OCI-LY3 (cell line): ENCODE measurements at regions not wholly inside any gene's neighbourhood (a gene's known extent, or its start where the extent isn't known, plus 50 kb on each side); places are given as distances from the start of the nearest gene placed in this dataset.

ENCODE experiments used
- H2AFZ ChIP-seq: fragments of 200-600, 300-600 bp; shearing (Covaris generic); 2 replicates; pipeline ENCODE4 v1.6.0; 2014; ENCODE audit warnings: antibody characterized with exemption, low read depth, low read length
- H3K27ac ChIP-seq: fragments of 200-600, 300-600 bp; sonication (generic); 2 replicates; pipeline ENCODE4 v1.5.1; 2014; ENCODE audit warnings: mild to moderate bottlenecking, low read length, moderate library complexity, mixed read lengths
- H3K27me3 ChIP-seq: fragments of 200-600, 300-600 bp; sonication (generic); 2 replicates; pipeline ENCODE4 v1.6.1; 2014; ENCODE audit warnings: low read depth, low read length, mixed read lengths
- H3K36me3 ChIP-seq: fragments of 200-600, 300-600 bp; sonication (generic); replicated peaks from 2 replicates; pipeline ENCODE3; 2014; ENCODE audit warnings: low read depth, low read length, mixed read lengths
- H3K4me1 ChIP-seq: fragments of 300-600, 200-600 bp; sonication (generic); 2 replicates; pipeline ENCODE4 v1.6.1; 2014; ENCODE audit warnings: low read length, mixed read lengths
- H3K4me2 ChIP-seq: fragments of 200-600, 300-600 bp; sonication (generic); 2 replicates; pipeline ENCODE4 v1.6.1; 2014; ENCODE audit warnings: low read length, mixed read lengths
- H3K4me3 ChIP-seq: fragments of 300-600, 200-600 bp; sonication (generic); 2 replicates; pipeline ENCODE4 v1.5.1; 2014; ENCODE audit warnings: antibody characterized with exemption, mild to moderate bottlenecking, low read length, moderate library complexity
- H3K79me2 ChIP-seq: fragments of 300-600, 200-600 bp; shearing (Covaris generic); 2 replicates; pipeline ENCODE4 v1.6.1; 2014; ENCODE audit warnings: mild to moderate bottlenecking, low read length, mixed read lengths
- H3K9ac ChIP-seq: fragments of 300-600, 200-600 bp; shearing (Covaris generic); 2 replicates; pipeline ENCODE4 v1.6.0; 2014; ENCODE audit warnings: mild to moderate bottlenecking, low read length, moderate library complexity
- H3K9me3 ChIP-seq: fragments of 200-600, 300-600 bp; shearing (Covaris generic); 2 replicates; pipeline ENCODE4 v1.6.1; 2014; ENCODE audit warnings: low read length, mixed read lengths; ENCODE audit not compliant: insufficient read depth
- H4K20me1 ChIP-seq: fragments of 200-600, 300-600 bp; sonication (generic); 2 replicates; pipeline ENCODE4 v1.6.1; 2016; ENCODE audit warnings: low read length, mixed read lengths; ENCODE audit not compliant: insufficient read depth
- EZH2phosphoT487 ChIP-seq: fragments of 200-600 bp; shearing (Covaris generic); IDR thresholded peaks from 2 replicates; pipeline ENCODE4 v1.6.1; 2018; ENCODE audit warnings: antibody characterized with exemption, mixed run types, low read depth
- TF ChIP-seq, protein P1 (sequence below): fragments of 200-600, 300-600 bp; sonication (generic); IDR thresholded peaks from 2 replicates; pipeline ENCODE4 v1.5.1; 2014; ENCODE audit warnings: antibody characterized with exemption, low read length, low read depth

DNA sequence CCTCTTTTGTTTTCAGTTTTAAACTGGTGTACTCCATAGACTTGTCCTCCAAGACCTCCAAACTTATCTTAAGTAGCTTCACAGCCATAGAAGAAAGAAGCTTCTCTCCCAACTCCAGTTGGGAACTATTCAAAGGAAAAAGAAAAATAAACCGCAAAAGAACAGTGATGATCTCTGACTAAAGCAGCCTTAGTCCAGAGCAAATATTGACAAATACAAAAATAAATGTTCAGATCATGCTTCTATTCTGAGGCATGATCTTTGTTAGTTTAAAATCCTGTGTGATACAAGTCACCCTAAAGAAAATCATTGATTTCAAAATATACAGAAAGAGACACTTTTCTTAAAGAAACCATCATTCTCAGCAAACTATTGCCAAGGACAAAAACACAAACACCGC is 373.0 kb upstream of the SMIM30 start:
- H3K27ac ChIP-seq = no peak overlapping the region
- H4K20me1 ChIP-seq = no peaks in the 10 kb centered on the region
- TF ChIP-seq, protein P1, sequence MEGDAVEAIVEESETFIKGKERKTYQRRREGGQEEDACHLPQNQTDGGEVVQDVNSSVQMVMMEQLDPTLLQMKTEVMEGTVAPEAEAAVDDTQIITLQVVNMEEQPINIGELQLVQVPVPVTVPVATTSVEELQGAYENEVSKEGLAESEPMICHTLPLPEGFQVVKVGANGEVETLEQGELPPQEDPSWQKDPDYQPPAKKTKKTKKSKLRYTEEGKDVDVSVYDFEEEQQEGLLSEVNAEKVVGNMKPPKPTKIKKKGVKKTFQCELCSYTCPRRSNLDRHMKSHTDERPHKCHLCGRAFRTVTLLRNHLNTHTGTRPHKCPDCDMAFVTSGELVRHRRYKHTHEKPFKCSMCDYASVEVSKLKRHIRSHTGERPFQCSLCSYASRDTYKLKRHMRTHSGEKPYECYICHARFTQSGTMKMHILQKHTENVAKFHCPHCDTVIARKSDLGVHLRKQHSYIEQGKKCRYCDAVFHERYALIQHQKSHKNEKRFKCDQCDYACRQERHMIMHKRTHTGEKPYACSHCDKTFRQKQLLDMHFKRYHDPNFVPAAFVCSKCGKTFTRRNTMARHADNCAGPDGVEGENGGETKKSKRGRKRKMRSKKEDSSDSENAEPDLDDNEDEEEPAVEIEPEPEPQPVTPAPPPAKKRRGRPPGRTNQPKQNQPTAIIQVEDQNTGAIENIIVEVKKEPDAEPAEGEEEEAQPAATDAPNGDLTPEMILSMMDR = no peak
- no peak for TF ChIP-seq EZH2phosphoT487
- no peaks in the 10 kb centered on the region for H3K36me3 ChIP-seq
- no peak overlapping the region for H3K4me2 ChIP-seq
- H3K4me1 ChIP-seq = no peaks in the 10 kb centered on the region
- no peaks in the 10 kb centered on the region for H3K79me2 ChIP-seq
- H2AFZ ChIP-seq = no peak overlapping the region
- H3K27me3 ChIP-seq = no peaks in the 10 kb centered on the region
- H3K9ac ChIP-seq = no peak overlapping the region
- no peak overlapping the region for H3K4me3 ChIP-seq
- H3K9me3 ChIP-seq = no peaks in the 10 kb centered on the region

DNA sequence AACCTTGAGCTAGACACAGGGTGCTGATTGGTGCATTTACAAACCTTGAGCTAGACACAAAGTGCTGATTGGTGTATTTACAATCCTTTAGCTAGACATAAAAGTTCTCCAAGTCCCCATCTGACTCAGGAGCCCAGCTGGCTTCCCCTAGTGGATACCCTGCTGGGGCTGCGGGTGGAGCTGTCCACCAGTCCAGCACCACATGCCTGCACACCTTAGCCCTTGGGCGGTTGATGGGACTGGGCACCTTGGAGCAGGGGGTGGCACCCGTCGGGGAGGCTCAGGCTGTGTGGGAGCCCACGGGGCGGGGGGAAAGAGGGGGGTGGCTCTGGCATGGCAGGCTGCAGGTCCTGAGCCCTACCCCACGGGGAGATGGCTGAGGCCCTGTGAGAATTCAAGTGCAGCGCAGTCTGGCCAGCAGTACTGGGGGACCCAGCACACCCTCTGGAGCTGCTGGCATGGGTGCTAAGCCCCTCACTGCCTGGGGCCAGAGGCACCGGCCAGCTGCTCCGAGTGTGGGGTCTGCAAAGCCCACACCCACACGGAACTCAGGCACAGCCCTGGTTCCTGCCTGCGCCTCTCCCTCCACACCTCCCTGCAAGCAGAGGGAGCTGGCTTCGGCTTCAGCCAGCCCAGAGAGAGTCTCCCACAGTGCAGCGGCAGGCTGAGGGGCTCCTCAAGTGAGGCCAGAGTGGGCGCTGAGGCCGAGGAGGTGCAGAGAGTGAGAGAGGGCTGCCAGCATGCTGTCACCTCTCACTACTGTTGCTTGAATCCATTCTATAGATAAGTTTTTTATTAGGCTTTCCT is 369.8 kb upstream of the SMIM30 start:
- H3K9me3 ChIP-seq = no peaks in the 10 kb centered on the region
- no peak for TF ChIP-seq EZH2phosphoT487
- TF ChIP-seq, protein P1 = no peak
- no peak overlapping the region for H2AFZ ChIP-seq

DNA sequence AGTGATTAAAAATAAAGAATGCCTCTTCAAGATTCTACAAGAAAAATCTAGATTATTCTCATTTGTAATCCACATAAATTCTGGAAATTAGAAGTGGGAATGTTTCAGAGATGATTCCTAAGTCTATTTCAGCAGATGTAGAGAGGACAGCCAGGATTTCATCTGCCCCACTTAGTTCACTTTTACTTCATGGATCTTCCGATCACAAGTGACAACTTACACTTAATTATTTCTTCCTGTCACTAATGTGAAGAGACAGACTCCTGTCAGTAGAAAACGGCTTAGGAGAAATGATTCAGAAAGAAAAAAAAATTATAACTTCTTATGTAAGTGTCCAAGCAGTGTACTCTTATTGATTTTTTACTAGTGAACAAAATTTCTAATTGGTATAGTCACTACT is 368.2 kb upstream of the SMIM30 start:
- H3K9me3 ChIP-seq = no peaks in the 10 kb centered on the region

More for the DNA sequence above, 369.8 kb upstream of the SMIM30 start:
- no peaks in the 10 kb centered on the region for H3K79me2 ChIP-seq
- no peak overlapping the region for H3K27ac ChIP-seq
- H3K9ac ChIP-seq = no peak overlapping the region
- H3K4me1 ChIP-seq = no peaks in the 10 kb centered on the region
- H4K20me1 ChIP-seq = no peaks in the 10 kb centered on the region
- no peak overlapping the region for H3K4me3 ChIP-seq
- H3K4me2 ChIP-seq = no peak overlapping the region
- H3K36me3 ChIP-seq = no peaks in the 10 kb centered on the region
- H3K27me3 ChIP-seq = no peaks in the 10 kb centered on the region

DNA sequence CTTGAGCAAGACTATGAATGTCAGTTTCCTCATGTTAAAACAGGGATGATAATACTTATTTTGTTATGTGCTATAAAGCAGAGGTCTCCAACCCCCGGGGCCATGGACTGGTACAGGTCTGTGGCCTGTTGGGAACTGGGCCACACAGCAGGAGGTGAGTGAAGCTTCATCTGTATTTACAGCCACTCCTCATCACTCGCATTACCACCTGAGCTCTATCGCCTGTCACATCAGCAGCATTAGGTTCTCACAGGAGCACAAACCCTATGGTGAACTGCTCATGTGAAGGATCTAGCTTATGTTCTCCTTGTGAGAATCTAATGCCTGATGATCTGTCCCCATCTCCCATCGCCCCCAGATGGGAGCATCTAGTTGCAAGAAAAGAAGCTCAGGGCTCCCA is 365.3 kb upstream of the SMIM30 start:
- no peaks in the 10 kb centered on the region for H3K27me3 ChIP-seq
- H2AFZ ChIP-seq = no peak overlapping the region
- H3K4me2 ChIP-seq = no peak overlapping the region
- H3K79me2 ChIP-seq = no peaks in the 10 kb centered on the region
- H3K36me3 ChIP-seq = no peaks in the 10 kb centered on the region
- TF ChIP-seq, protein P1 = no peak
- no peak for TF ChIP-seq EZH2phosphoT487
- H3K27ac ChIP-seq = no peak overlapping the region
- H3K4me3 ChIP-seq = no peak overlapping the region
- no peaks in the 10 kb centered on the region for H3K4me1 ChIP-seq
- no peak overlapping the region for H3K9ac ChIP-seq
- H4K20me1 ChIP-seq = no peaks in the 10 kb centered on the region
- H3K9me3 ChIP-seq = no peaks in the 10 kb centered on the region

More for the DNA sequence above, 368.2 kb upstream of the SMIM30 start:
- H3K4me3 ChIP-seq = no peak overlapping the region
- H3K4me2 ChIP-seq = no peak overlapping the region
- TF ChIP-seq, protein P1 = no peak
- no peak for TF ChIP-seq EZH2phosphoT487
- H3K36me3 ChIP-seq = no peaks in the 10 kb centered on the region
- H3K79me2 ChIP-seq = no peaks in the 10 kb centered on the region
- H2AFZ ChIP-seq = no peak overlapping the region
- H3K27me3 ChIP-seq = no peaks in the 10 kb centered on the region
- H4K20me1 ChIP-seq = no peaks in the 10 kb centered on the region
- H3K9ac ChIP-seq = no peak overlapping the region
- no peaks in the 10 kb centered on the region for H3K4me1 ChIP-seq
- no peak overlapping the region for H3K27ac ChIP-seq
